Tibial nerve (tissue), 3 donors: ENCODE measurements at regions not wholly inside any gene's neighbourhood (a gene's known extent, or its start where the extent isn't known, plus 50 kb on each side); places are given as distances from the start of the nearest gene placed in this dataset.
"Not testable (repeated sequence)": the region's sequence is repeated elsewhere in the genome, so short reads cannot be mapped to it uniquely, and the experiment has no call there.

Experiments used
- POLR2A ChIP-seq, 2 donors: fragments of 450-650 bp; IDR thresholded peaks; one replicate each; pipeline ENCODE4 v1.6.1; 2017; ENCODE audit warnings: antibody characterized with exemption in 2 of 2, mild to moderate bottlenecking in 2 of 2, moderate library complexity in 2 of 2
- TF ChIP-seq, protein P1 (sequence below), 5 experiments: fragments of 200-600 bp in 3 of 5; fragments of 450-650 bp in 2 of 5; sonication (generic) in 3 of 5; IDR thresholded peaks; one replicate each; pipeline ENCODE4 v1.5.1; 2016 to 2019; ENCODE audit warnings: antibody characterized with exemption in 5 of 5, mild to moderate bottlenecking in 3 of 5, moderate library complexity in 2 of 5

DNA sequence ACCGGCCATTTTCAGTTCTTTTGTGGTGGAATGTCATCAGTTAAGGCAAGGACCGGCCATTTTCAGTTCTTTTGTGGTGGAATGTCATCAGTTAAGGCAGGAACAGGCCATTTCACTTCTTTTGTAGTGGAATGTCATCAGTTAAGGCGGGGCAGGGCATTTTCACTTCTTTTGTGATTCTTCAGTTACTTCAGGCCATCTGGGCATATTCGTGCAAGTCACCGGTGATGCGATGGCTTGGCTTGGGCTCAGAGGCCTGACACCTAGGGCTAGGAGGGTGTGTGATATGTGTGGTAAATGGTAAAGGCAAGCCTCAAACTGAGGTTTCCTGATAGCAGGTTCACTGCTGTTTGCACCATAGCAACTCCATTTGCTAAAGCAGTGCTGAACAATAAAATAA is 293.2 kb upstream of the SEMA6A start:
- TF ChIP-seq, protein P1, sequence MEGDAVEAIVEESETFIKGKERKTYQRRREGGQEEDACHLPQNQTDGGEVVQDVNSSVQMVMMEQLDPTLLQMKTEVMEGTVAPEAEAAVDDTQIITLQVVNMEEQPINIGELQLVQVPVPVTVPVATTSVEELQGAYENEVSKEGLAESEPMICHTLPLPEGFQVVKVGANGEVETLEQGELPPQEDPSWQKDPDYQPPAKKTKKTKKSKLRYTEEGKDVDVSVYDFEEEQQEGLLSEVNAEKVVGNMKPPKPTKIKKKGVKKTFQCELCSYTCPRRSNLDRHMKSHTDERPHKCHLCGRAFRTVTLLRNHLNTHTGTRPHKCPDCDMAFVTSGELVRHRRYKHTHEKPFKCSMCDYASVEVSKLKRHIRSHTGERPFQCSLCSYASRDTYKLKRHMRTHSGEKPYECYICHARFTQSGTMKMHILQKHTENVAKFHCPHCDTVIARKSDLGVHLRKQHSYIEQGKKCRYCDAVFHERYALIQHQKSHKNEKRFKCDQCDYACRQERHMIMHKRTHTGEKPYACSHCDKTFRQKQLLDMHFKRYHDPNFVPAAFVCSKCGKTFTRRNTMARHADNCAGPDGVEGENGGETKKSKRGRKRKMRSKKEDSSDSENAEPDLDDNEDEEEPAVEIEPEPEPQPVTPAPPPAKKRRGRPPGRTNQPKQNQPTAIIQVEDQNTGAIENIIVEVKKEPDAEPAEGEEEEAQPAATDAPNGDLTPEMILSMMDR (IDR thresholded peaks at IDR 0.05), result not testable (repeated sequence)
- TF ChIP-seq POLR2A (IDR thresholded peaks at IDR 0.05), result not testable (repeated sequence)
